ENCODE measurements at regions not wholly inside any gene's neighbourhood (a gene's known extent, or its start where the extent isn't known, plus 50 kb on each side); places are given as distances from the start of the nearest gene placed in this dataset.

DNA sequence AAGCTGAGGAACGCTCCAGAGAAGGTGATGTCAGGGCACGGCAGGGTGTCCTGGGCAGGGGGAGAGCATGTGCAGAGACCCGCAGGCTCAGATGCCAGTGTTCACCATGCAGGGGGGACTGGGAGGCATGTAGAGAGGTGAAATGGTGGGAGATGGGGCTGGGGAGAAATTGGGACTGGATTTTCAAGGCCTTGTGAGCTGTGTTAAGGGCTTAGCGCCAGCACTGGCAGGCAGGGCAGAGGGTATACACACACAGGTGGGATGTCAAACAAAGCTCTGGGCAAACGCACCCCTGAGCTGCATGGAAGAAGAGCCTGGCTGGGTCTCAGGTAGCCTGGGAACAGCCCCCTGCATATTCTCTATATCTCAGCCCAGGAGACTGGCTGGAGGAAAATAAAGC, 282.7 kb downstream of the SHQ1 start:
- CTCF ChIA-PET, result no interaction called here
- DNase-seq, result no peak
- no peak overlapping the region for H3K27ac ChIP-seq
- H3K79me2 ChIP-seq (ENCODE audit: low read depth), result no peaks in the 10 kb centered on the region
- H3K27me3 ChIP-seq (ENCODE audit: insufficient read depth, low read depth), result no peaks in the 10 kb centered on the region
- POLR2A ChIA-PET (ENCODE audit: unreplicated experiment), result no interaction called here
- peaks cover 5% of the 10 kb centered on the region; the same call in 1 of the 2 replicates for H3F3A ChIP-seq (ENCODE audit: insufficient read depth, low read depth)
- BruUV-seq (replicated peaks), result no TSS peak
- intact Hi-C loops (cut with micrococcal nuclease; ENCODE audit: unreplicated experiment), result no loop called here
- H3K9me2 ChIP-seq (ENCODE audit: insufficient read depth), result no peaks in the 10 kb centered on the region
- TF ChIP-seq, protein P1, sequence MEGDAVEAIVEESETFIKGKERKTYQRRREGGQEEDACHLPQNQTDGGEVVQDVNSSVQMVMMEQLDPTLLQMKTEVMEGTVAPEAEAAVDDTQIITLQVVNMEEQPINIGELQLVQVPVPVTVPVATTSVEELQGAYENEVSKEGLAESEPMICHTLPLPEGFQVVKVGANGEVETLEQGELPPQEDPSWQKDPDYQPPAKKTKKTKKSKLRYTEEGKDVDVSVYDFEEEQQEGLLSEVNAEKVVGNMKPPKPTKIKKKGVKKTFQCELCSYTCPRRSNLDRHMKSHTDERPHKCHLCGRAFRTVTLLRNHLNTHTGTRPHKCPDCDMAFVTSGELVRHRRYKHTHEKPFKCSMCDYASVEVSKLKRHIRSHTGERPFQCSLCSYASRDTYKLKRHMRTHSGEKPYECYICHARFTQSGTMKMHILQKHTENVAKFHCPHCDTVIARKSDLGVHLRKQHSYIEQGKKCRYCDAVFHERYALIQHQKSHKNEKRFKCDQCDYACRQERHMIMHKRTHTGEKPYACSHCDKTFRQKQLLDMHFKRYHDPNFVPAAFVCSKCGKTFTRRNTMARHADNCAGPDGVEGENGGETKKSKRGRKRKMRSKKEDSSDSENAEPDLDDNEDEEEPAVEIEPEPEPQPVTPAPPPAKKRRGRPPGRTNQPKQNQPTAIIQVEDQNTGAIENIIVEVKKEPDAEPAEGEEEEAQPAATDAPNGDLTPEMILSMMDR (conservative IDR thresholded peaks at IDR 0.05), result no peak
- no peak for TF ChIP-seq EZH2 (IDR thresholded peaks at IDR 0.05; ENCODE audit: low read depth)
- no peak overlapping the region for H2AFZ ChIP-seq
- H3K36me3 ChIP-seq (ENCODE audit: low read depth), result no peaks in the 10 kb centered on the region
- H3K4me2 ChIP-seq, result no peak overlapping the region
- no peak overlapping the region for H3K4me3 ChIP-seq
- H3K9me3 ChIP-seq (ENCODE audit: insufficient read depth, low read depth), result no peaks in the 10 kb centered on the region
- peaks cover 7% of the 10 kb centered on the region; the same call in 1 of the 2 replicates for H3K4me1 ChIP-seq (replicated peaks; ENCODE audit: insufficient read depth)
- H4K20me1 ChIP-seq (ENCODE audit: insufficient read depth), result no peaks in the 10 kb centered on the region

DNA sequence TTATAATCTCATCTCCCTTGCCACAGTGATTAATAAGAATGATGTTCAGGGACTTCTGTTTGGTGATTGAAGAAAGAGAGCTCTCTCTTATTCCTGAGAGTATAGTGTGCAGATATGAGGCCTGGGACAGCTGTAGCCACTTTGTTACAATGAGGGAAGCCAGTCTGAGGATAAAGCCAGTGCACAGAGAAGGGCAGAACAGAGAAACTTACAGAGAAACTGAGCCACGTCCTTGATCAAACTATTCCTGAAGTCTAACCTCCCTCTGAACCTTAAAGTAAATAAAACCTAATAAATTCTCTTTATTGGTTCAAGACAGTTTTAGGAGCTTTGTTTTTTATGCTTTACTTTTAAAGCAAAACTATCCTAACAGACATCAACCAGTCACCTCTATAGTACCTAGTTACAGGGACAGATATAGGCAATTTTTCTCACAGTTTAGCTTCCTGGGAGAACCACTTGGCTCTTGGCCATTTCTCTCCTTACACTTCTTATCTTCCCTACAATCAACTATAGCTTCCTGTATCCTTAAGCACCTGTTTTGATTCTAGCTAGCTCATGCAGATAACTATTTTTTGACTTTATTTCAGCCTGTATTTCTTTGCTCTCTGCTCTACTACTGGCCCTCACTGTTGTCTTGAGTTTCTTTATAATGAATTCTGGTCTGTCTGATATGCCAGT, 284.4 kb downstream of the SHQ1 start:
- Histone ChIP-seq H3K36me3 (ENCODE audit: low read depth) (no peaks in the 10 kb centered on the region), H3K9me2 (ENCODE audit: insufficient read depth) (no peaks in the 10 kb centered on the region), H3F3A (ENCODE audit: insufficient read depth, low read depth) (peaks cover 5% of the 10 kb centered on the region; the same call in 1 of the 2 replicates), H3K27ac (no peak overlapping the region), H3K79me2 (ENCODE audit: low read depth) (no peaks in the 10 kb centered on the region), H3K4me2 (peak overlapping the region; percentile 19), H2AFZ (no peak overlapping the region), H3K27me3 (ENCODE audit: insufficient read depth, low read depth) (no peaks in the 10 kb centered on the region), H4K20me1 (ENCODE audit: insufficient read depth) (no peaks in the 10 kb centered on the region), H3K4me1 (replicated peaks; ENCODE audit: insufficient read depth) (peaks cover 7% of the 10 kb centered on the region; the same call in 1 of the 2 replicates), H3K4me3 (no peak overlapping the region), H3K9me3 (ENCODE audit: insufficient read depth, low read depth) (no peaks in the 10 kb centered on the region)
- intact Hi-C loops (cut with micrococcal nuclease; ENCODE audit: unreplicated experiment), result no loop called here
- no peak for TF ChIP-seq EZH2 (IDR thresholded peaks at IDR 0.05; ENCODE audit: low read depth)
- TF ChIP-seq, protein P1 (conservative IDR thresholded peaks at IDR 0.05), result no peak
- DNase-seq, result no peak
- CTCF ChIA-PET, result no interaction called here
- POLR2A ChIA-PET (ENCODE audit: unreplicated experiment), result no interaction called here
- BruUV-seq (replicated peaks), result no TSS peak

DNA sequence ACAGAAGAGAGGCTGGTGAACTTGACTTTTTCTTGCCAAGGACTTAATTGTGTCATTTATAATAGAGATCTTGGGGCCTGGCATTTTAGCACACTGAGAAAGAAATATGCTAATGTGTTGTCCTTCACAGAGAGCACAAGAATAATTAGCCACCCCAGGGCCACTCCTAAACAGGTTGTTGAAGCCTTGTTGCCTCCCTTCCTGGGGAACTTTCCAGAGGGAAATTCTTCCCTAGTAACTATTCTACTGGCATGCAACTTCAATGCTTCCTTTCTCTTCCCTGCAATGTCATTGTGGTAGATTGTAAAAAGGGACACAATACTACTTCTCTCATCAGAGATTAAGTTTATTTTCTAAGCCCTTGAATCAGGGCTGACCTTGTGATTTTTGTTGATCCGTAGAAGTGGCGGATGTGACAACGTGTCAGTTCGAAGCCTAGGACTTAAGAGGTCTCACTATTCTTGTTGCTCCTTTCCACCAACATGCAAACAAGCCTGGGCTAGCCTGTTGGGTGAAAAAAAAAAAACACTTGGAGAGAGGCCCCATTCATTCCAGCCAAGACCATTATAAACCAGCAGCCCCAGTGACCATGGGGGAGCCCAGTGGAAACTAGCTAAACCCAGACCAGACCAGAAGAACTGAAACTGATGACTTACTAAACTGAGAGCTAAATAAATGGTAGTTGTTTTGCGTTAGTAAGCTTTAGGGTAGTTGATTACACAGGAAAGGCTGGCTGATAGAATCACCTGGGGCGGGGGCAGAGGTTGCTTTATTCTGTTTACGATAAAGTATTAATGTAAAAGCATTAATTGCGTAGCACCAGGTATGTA, 287.2 kb downstream of the SHQ1 start:
- H3K4me3 ChIP-seq, result no peak overlapping the region
- TF ChIP-seq, protein P1 (conservative IDR thresholded peaks at IDR 0.05), result no peak
- TF ChIP-seq EZH2 (IDR thresholded peaks at IDR 0.05; ENCODE audit: low read depth), result no peak
- no peak overlapping the region for H3K4me2 ChIP-seq
- no peak overlapping the region for H3K27ac ChIP-seq
- no peaks in the 10 kb centered on the region for H3K9me2 ChIP-seq (ENCODE audit: insufficient read depth)
- no peaks in the 10 kb centered on the region for H3K27me3 ChIP-seq (ENCODE audit: insufficient read depth, low read depth)
- H3K4me1 ChIP-seq (replicated peaks; ENCODE audit: insufficient read depth), result peaks cover 7% of the 10 kb centered on the region; the same call in 1 of the 2 replicates
- DNase-seq, result no peak
- ChIA-PET POLR2A (ENCODE audit: unreplicated experiment) (no interaction called here), CTCF (no interaction called here)
- no peaks in the 10 kb centered on the region for H4K20me1 ChIP-seq (ENCODE audit: insufficient read depth)
- intact Hi-C loops (cut with micrococcal nuclease; ENCODE audit: unreplicated experiment), result no loop called here
- BruUV-seq (replicated peaks), result no TSS peak
- H3F3A ChIP-seq (ENCODE audit: insufficient read depth, low read depth), result peaks cover 5% of the 10 kb centered on the region; the same call in 1 of the 2 replicates
- H3K79me2 ChIP-seq (ENCODE audit: low read depth), result no peaks in the 10 kb centered on the region
- H2AFZ ChIP-seq, result no peak overlapping the region
- H3K36me3 ChIP-seq (ENCODE audit: low read depth), result no peaks in the 10 kb centered on the region
- H3K9me3 ChIP-seq (ENCODE audit: insufficient read depth, low read depth), result no peaks in the 10 kb centered on the region
